ENCODE measurements at regions not wholly inside any gene's neighbourhood (a gene's known extent, or its start where the extent isn't known, plus 50 kb on each side); places are given as distances from the start of the nearest gene placed in this dataset.

GRCh38 chr4:66899422-66900065 is 645.8 kb downstream of the CENPC start:
- no peak for TF ChIP-seq CTCF (IDR thresholded peaks at IDR 0.05; ENCODE audit: insufficient read depth, low read length)
- TF ChIP-seq SPI1 (IDR thresholded peaks at IDR 0.05; ENCODE audit: borderline replicate concordance, low read depth), result no peak
- no peak for TF ChIP-seq POLR2AphosphoS5 (IDR thresholded peaks at IDR 0.05; ENCODE audit: low read depth)
- TF ChIP-seq, protein P1, sequence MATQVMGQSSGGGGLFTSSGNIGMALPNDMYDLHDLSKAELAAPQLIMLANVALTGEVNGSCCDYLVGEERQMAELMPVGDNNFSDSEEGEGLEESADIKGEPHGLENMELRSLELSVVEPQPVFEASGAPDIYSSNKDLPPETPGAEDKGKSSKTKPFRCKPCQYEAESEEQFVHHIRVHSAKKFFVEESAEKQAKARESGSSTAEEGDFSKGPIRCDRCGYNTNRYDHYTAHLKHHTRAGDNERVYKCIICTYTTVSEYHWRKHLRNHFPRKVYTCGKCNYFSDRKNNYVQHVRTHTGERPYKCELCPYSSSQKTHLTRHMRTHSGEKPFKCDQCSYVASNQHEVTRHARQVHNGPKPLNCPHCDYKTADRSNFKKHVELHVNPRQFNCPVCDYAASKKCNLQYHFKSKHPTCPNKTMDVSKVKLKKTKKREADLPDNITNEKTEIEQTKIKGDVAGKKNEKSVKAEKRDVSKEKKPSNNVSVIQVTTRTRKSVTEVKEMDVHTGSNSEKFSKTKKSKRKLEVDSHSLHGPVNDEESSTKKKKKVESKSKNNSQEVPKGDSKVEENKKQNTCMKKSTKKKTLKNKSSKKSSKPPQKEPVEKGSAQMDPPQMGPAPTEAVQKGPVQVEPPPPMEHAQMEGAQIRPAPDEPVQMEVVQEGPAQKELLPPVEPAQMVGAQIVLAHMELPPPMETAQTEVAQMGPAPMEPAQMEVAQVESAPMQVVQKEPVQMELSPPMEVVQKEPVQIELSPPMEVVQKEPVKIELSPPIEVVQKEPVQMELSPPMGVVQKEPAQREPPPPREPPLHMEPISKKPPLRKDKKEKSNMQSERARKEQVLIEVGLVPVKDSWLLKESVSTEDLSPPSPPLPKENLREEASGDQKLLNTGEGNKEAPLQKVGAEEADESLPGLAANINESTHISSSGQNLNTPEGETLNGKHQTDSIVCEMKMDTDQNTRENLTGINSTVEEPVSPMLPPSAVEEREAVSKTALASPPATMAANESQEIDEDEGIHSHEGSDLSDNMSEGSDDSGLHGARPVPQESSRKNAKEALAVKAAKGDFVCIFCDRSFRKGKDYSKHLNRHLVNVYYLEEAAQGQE (IDR thresholded peaks at IDR 0.05; ENCODE audit: insufficient replicate concordance, low read depth), result no peak
- no peak for TF ChIP-seq GABPA (IDR thresholded peaks at IDR 0.05; ENCODE audit: low read depth)
- Histone ChIP-seq H3K4me3 (replicated peaks; ENCODE audit: insufficient read depth, low read length) (no peak overlapping the region), H3K27me3 (ENCODE audit: insufficient read depth, poor library complexity, severe bottlenecking) (no peaks in the 10 kb centered on the region), H3K27ac (replicated peaks) (no peak overlapping the region)
- no peak for DNase-seq (ENCODE audit: low read depth in 1 of 2, low spot score in 1 of 2)

GRCh38 chr4:66893807-66894206 is 651.5 kb downstream of the CENPC start:
- Histone ChIP-seq H3K27ac (replicated peaks) (no peak overlapping the region), H3K27me3 (ENCODE audit: insufficient read depth, poor library complexity, severe bottlenecking) (no peaks in the 10 kb centered on the region), H3K4me3 (replicated peaks; ENCODE audit: insufficient read depth, low read length) (no peak overlapping the region)
- no peak for DNase-seq (ENCODE audit: low read depth in 1 of 2, low spot score in 1 of 2)
- TF ChIP-seq GABPA (IDR thresholded peaks at IDR 0.05; ENCODE audit: low read depth), result no peak
- TF ChIP-seq POLR2AphosphoS5 (IDR thresholded peaks at IDR 0.05; ENCODE audit: low read depth), result no peak
- TF ChIP-seq, protein P1 (IDR thresholded peaks at IDR 0.05; ENCODE audit: insufficient replicate concordance, low read depth), result no peak

DNA sequence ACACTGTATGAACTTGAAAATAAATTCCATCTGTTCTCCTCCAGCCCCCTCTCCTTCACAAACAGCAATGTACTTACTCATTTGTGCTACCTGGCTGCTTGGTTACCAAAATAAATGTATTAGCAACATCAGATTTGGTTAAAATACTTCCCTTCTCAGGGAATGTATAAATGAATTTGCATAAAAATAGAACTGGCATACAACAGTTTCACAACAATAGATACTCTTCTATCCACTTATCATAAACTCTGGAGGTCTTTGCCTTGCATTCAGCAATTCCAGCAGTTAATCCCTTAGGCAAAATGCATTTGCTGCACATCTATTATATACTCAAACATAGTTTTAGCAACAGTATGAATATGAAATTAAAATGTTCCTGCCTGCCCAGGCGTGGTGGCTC is 658.2 kb downstream of the CENPC start:
- Histone ChIP-seq H3K27me3 (ENCODE audit: insufficient read depth, poor library complexity, severe bottlenecking) (no peaks in the 10 kb centered on the region), H3K27ac (replicated peaks) (no peak overlapping the region), H3K4me3 (replicated peaks; ENCODE audit: insufficient read depth, low read length) (no peak overlapping the region)
- TF ChIP-seq GABPA (IDR thresholded peaks at IDR 0.05; ENCODE audit: low read depth) (no peak), CTCF (IDR thresholded peaks at IDR 0.05; ENCODE audit: insufficient read depth, low read length) (no peak), POLR2AphosphoS5 (IDR thresholded peaks at IDR 0.05; ENCODE audit: low read depth) (no peak), SPI1 (IDR thresholded peaks at IDR 0.05; ENCODE audit: borderline replicate concordance, low read depth) (no peak)
- TF ChIP-seq, protein P1 (IDR thresholded peaks at IDR 0.05; ENCODE audit: insufficient replicate concordance, low read depth), result no peak
- no peak for DNase-seq (ENCODE audit: low read depth in 1 of 2, low spot score in 1 of 2)

Measured in HL-60 (cell line).